ENCODE measurements at regions not wholly inside any gene's neighbourhood (a gene's known extent, or its start where the extent isn't known, plus 50 kb on each side); places are given as distances from the start of the nearest gene placed in this dataset.

DNA sequence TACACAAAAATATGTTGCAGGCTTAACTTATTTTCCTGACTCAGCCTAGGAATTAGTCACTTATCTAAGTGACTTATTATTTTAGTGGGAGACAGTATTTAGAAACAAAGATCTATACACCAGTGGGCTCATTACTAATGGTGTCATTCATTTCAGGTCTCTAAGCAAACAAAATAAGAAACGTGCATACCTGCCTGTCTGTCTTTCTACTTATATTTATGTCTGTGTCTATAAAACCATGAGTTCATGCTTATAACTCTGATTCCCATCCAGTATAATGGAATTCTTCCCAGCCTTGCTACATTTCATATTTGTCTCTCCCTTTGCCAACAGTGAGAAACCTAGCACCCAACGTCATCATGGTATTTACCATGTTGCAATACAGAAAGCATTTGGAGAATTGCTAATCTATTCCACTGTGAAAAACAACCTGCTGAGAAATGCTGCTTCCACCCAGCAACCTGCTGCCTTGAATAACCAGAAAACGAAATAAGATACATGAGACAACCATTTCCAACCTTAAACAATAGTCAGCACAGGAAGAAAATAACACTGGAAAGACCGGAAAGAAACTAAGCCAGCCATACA, 501.0 kb downstream of the GLRX3 start:
- no peaks in the 10 kb centered on the region for H3K27me3 Mint-ChIP-seq (ENCODE audit: unreplicated experiment)
- intact Hi-C loops (cut with micrococcal nuclease; ENCODE audit: unreplicated experiment) = no loop called here
- no TSS peak for BruUV-seq (replicated peaks)
- no peak for DNase-seq
- H3K27ac Mint-ChIP-seq (ENCODE audit: unreplicated experiment) = no peak overlapping the region
- TF ChIP-seq, protein P1, sequence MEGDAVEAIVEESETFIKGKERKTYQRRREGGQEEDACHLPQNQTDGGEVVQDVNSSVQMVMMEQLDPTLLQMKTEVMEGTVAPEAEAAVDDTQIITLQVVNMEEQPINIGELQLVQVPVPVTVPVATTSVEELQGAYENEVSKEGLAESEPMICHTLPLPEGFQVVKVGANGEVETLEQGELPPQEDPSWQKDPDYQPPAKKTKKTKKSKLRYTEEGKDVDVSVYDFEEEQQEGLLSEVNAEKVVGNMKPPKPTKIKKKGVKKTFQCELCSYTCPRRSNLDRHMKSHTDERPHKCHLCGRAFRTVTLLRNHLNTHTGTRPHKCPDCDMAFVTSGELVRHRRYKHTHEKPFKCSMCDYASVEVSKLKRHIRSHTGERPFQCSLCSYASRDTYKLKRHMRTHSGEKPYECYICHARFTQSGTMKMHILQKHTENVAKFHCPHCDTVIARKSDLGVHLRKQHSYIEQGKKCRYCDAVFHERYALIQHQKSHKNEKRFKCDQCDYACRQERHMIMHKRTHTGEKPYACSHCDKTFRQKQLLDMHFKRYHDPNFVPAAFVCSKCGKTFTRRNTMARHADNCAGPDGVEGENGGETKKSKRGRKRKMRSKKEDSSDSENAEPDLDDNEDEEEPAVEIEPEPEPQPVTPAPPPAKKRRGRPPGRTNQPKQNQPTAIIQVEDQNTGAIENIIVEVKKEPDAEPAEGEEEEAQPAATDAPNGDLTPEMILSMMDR (IDR thresholded peaks at IDR 0.05; ENCODE audit: unreplicated experiment) = no peak
- no peak overlapping the region for H3K4me3 Mint-ChIP-seq (ENCODE audit: low read depth, unreplicated experiment)
- CTCF ChIA-PET = no interaction called here
- H3K4me1 Mint-ChIP-seq (ENCODE audit: low read depth, unreplicated experiment) = no peaks in the 10 kb centered on the region
- peaks cover 20% of the 10 kb centered on the region for H3K9me3 Mint-ChIP-seq (ENCODE audit: low read depth, unreplicated experiment)
- no peaks in the 10 kb centered on the region for H3K36me3 Mint-ChIP-seq (ENCODE audit: insufficient read depth, unreplicated experiment)

DNA sequence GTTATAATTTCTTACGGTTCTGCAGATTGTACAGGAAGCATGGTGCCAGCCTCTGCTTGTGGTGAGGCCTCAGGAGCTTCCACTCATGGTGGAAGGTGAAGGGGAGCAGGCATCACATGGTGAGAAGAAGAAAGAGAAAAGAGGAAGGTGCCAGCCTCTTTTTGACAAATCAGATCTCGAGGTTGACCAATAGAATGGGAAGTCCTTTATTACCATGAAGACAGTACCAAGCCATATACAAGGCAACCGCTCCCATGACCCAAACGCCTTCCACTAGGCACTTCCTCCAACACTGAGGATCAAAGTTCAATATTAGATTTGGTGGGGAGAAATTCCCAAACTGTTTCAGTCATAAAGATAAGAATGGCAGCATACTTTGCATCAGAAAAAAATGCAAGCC, 502.8 kb downstream of the GLRX3 start:
- no peak overlapping the region for H3K4me3 Mint-ChIP-seq (ENCODE audit: low read depth, unreplicated experiment)
- DNase-seq = no peak
- TF ChIP-seq, protein P1 (IDR thresholded peaks at IDR 0.05; ENCODE audit: unreplicated experiment) = no peak
- intact Hi-C loops (cut with micrococcal nuclease; ENCODE audit: unreplicated experiment) = no loop called here
- H3K27me3 Mint-ChIP-seq (ENCODE audit: unreplicated experiment) = no peaks in the 10 kb centered on the region
- H3K4me1 Mint-ChIP-seq (ENCODE audit: low read depth, unreplicated experiment) = no peaks in the 10 kb centered on the region
- H3K27ac Mint-ChIP-seq (ENCODE audit: unreplicated experiment) = no peak overlapping the region
- H3K36me3 Mint-ChIP-seq (ENCODE audit: insufficient read depth, unreplicated experiment) = no peaks in the 10 kb centered on the region
- H3K9me3 Mint-ChIP-seq (ENCODE audit: low read depth, unreplicated experiment) = peaks cover 22% of the 10 kb centered on the region
- BruUV-seq (replicated peaks) = no TSS peak
- CTCF ChIA-PET = no interaction called here

- BruUV-seq (replicated peaks) = no TSS peak
- H3K27ac Mint-ChIP-seq (ENCODE audit: unreplicated experiment) = no peak overlapping the region
- CTCF ChIA-PET = no interaction called here
- peaks cover 20% of the 10 kb centered on the region for H3K9me3 Mint-ChIP-seq (ENCODE audit: low read depth, unreplicated experiment)
- H3K36me3 Mint-ChIP-seq (ENCODE audit: insufficient read depth, unreplicated experiment) = no peaks in the 10 kb centered on the region
- H3K4me3 Mint-ChIP-seq (ENCODE audit: low read depth, unreplicated experiment) = no peak overlapping the region
- intact Hi-C loops (cut with micrococcal nuclease; ENCODE audit: unreplicated experiment) = no loop called here
- no peaks in the 10 kb centered on the region for H3K27me3 Mint-ChIP-seq (ENCODE audit: unreplicated experiment)
- no peaks in the 10 kb centered on the region for H3K4me1 Mint-ChIP-seq (ENCODE audit: low read depth, unreplicated experiment)
- TF ChIP-seq, protein P1 (IDR thresholded peaks at IDR 0.05; ENCODE audit: unreplicated experiment) = no peak
- DNase-seq = no peak
These were observed 506.7 kb downstream of the GLRX3 start for GRCh38 chr10:130642926-130643325.

DNA sequence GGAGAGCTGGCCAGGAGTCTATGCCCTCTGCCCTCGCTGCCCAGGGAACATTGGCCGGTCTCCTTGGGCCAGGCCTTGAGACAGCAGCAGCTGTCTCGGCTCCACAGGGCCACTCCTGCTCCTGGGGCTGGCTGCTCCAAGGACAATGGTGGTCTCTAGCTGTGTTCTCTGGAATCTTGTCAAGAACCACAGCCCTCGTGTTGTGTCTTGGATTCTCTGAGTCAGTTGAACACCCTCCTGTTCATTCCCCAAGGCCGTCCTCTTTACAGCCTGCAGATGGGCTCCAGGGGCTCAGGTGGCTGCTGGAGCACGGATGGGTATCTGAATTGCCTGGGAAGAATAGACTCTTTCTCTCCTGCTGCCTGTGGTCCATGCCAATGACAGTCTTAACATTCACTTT, 511.1 kb downstream of the GLRX3 start:
- Mint-ChIP-seq H3K36me3 (ENCODE audit: insufficient read depth, unreplicated experiment) (no peaks in the 10 kb centered on the region), H3K27me3 (ENCODE audit: unreplicated experiment) (no peaks in the 10 kb centered on the region), H3K4me3 (ENCODE audit: low read depth, unreplicated experiment) (no peak overlapping the region), H3K27ac (ENCODE audit: unreplicated experiment) (no peak overlapping the region), H3K4me1 (ENCODE audit: low read depth, unreplicated experiment) (no peaks in the 10 kb centered on the region), H3K9me3 (ENCODE audit: low read depth, unreplicated experiment) (peaks cover 9% of the 10 kb centered on the region)
- CTCF ChIA-PET = no interaction called here
- intact Hi-C loops (cut with micrococcal nuclease; ENCODE audit: unreplicated experiment) = no loop called here
- BruUV-seq (replicated peaks) = no TSS peak
- TF ChIP-seq, protein P1 (IDR thresholded peaks at IDR 0.05; ENCODE audit: unreplicated experiment) = no peak
- DNase-seq = no peak
